ENCODE measurements at regions not wholly inside any gene's neighbourhood (a gene's known extent, or its start where the extent isn't known, plus 50 kb on each side); places are given as distances from the start of the nearest gene placed in this dataset.
"Not testable (repeated sequence)": the region's sequence is repeated elsewhere in the genome, so short reads cannot be mapped to it uniquely, and the experiment has no call there.

DNA sequence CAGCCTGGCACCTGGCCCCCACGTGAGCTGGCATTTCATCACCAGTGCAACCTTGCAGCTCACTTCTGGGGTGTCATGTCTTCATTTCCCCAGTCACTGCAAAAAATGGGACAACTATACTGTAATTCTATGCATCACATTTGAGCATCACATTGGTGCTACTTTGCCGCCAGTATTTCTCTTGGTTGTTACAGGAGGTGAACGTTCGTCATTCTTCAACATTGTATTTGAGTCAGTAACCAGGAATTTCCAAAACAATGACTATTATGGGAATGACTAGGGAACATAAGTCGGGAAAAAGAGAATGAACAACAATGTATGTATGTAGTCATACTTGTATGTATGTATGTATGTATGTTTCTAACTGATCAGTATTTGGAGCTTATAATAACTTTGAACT, 1278.0 kb downstream of the EFNA5 start:
- Histone ChIP-seq H3K9ac (no peak overlapping the region), H3K27me3 (no peaks in the 10 kb centered on the region), H4K20me1 (no peaks in the 10 kb centered on the region), H3K36me3 (no peaks in the 10 kb centered on the region), H3K4me1 (peaks cover 9% of the 10 kb centered on the region), H3K9me3 (no peaks in the 10 kb centered on the region), H3K4me2 (0 out of 2 replicates have a peak overlapping the region, but pooled peaks have one; percentile 22), H3K27ac (no peak overlapping the region), H3K4me3 (no peak overlapping the region)
- no peak for TF ChIP-seq Cebpa-rat (IDR thresholded peaks at IDR 0.05)

GRCh38 chr5:106387767-106388166, 1283.0 kb downstream of the EFNA5 start:
- H3K9me3 ChIP-seq, H3K36me3 ChIP-seq, H4K20me1 ChIP-seq, H3K4me1 ChIP-seq, H3K4me2 ChIP-seq, H3K27ac ChIP-seq, H3K27me3 ChIP-seq, H3K4me3 ChIP-seq, H3K9ac ChIP-seq: not testable (repeated sequence)

GRCh38 chr5:106386287-106386686, 1284.5 kb downstream of the EFNA5 start:
- Histone ChIP-seq H4K20me1 (no peaks in the 10 kb centered on the region), H3K36me3 (no peaks in the 10 kb centered on the region), H3K4me3 (no peak overlapping the region), H3K27ac (no peak overlapping the region), H3K4me1 (no peaks in the 10 kb centered on the region), H3K9me3 (no peaks in the 10 kb centered on the region), H3K9ac (no peak overlapping the region), H3K4me2 (no peak overlapping the region), H3K27me3 (no peaks in the 10 kb centered on the region)
- TF ChIP-seq Cebpa-rat (IDR thresholded peaks at IDR 0.05), result no peak

DNA sequence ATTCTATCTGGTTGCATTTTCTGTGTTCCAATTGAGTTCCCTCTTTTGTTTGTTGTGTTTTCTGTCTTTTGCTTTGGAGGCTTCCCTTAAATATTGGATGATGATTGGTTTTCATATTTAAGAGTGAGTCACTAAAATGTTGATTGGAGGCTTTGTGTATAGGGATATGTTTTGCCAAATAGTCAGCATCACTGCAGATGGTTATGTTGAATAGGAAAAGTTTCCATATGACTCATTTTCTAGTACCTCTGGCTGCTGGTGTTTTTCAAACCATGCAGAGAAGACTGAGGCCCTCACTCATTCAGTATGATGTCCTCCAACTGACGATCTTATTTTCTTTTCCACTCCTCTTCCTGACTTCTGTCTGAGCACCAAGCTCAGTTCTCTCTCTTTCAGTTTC, 1290.0 kb downstream of the EFNA5 start:
- no peaks in the 10 kb centered on the region for H3K36me3 ChIP-seq
- H3K4me3 ChIP-seq, result no peak overlapping the region
- H3K27me3 ChIP-seq, result no peaks in the 10 kb centered on the region
- no peaks in the 10 kb centered on the region for H3K9me3 ChIP-seq
- TF ChIP-seq Cebpa-rat (IDR thresholded peaks at IDR 0.05), result no peak
- H4K20me1 ChIP-seq, result no peaks in the 10 kb centered on the region
- H3K9ac ChIP-seq, result no peak overlapping the region
- no peak overlapping the region for H3K27ac ChIP-seq
- no peaks in the 10 kb centered on the region for H3K4me1 ChIP-seq
- no peak overlapping the region for H3K4me2 ChIP-seq

- TF ChIP-seq Cebpa-rat (IDR thresholded peaks at IDR 0.05), result no peak
Measured at GRCh38 chr5:106376522-106376921, 1294.2 kb downstream of the EFNA5 start.

DNA sequence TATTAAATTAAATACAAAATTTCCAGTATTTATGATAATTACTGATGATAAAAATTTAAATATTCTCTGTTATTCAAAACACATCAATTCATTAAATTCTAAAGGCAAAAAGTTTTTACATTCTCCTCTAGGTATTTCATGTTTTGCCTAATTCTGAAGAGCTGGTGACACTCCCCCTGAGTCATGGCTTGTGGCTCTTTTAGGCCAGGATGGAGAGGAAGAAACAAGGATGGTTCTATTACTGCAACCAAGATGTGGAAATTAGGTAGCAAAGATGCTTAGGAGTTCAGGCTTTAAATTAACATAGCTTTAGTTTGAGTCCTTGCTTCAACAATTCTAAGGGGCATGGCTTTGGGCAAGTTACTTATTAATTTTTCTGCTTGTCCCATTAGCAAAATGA, 1295.8 kb downstream of the EFNA5 start:
- Histone ChIP-seq H3K36me3 (no peaks in the 10 kb centered on the region), H3K9ac (no peak overlapping the region), H3K4me1 (no peaks in the 10 kb centered on the region), H3K4me3 (no peak overlapping the region), H3K4me2 (no peak overlapping the region), H3K27me3 (no peaks in the 10 kb centered on the region), H3K9me3 (no peaks in the 10 kb centered on the region), H3K27ac (no peak overlapping the region), H4K20me1 (no peaks in the 10 kb centered on the region)
- TF ChIP-seq Cebpa-rat (IDR thresholded peaks at IDR 0.05), result no peak

More at GRCh38 chr5:106376522-106376921, 1294.2 kb downstream of the EFNA5 start:
- no peaks in the 10 kb centered on the region for H3K9me3 ChIP-seq
- no peaks in the 10 kb centered on the region for H3K4me1 ChIP-seq
- H3K4me3 ChIP-seq, result no peak overlapping the region
- H3K4me2 ChIP-seq, result no peak overlapping the region
- H4K20me1 ChIP-seq, result no peaks in the 10 kb centered on the region
- no peak overlapping the region for H3K27ac ChIP-seq
- no peak overlapping the region for H3K9ac ChIP-seq
- H3K36me3 ChIP-seq, result no peaks in the 10 kb centered on the region
- no peaks in the 10 kb centered on the region for H3K27me3 ChIP-seq

DNA sequence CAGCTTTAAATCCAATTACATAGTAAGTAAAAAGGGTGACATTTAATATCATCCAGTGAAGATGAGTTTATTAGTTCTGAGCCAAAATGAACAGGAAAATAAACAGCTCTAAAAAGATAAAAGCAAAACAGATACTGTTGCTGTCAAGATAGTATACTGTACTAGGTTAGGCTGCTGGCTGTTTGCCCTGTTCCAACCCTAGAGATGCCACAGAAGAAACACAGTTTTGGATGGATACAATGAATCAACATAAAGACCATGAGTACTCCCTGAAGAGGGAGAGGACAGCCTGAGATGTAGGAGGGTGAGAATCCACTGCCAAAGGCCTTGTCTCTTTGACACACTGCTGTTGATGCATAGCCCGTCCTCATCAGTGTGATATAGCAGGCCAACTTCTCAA, 1302.7 kb downstream of the EFNA5 start:
- no peak overlapping the region for H3K9ac ChIP-seq
- no peak overlapping the region for H3K4me3 ChIP-seq
- no peak for TF ChIP-seq Cebpa-rat (IDR thresholded peaks at IDR 0.05)
- no peak overlapping the region for H3K4me2 ChIP-seq
- H3K9me3 ChIP-seq, result no peaks in the 10 kb centered on the region
- no peaks in the 10 kb centered on the region for H3K4me1 ChIP-seq
- H3K36me3 ChIP-seq, result no peaks in the 10 kb centered on the region
- no peak overlapping the region for H3K27ac ChIP-seq
- H4K20me1 ChIP-seq, result no peaks in the 10 kb centered on the region
- H3K27me3 ChIP-seq, result no peaks in the 10 kb centered on the region

GRCh38 chr5:106367281-106367680, 1303.5 kb downstream of the EFNA5 start:
- Histone ChIP-seq H3K27me3 (no peaks in the 10 kb centered on the region), H3K4me1 (no peaks in the 10 kb centered on the region), H3K36me3 (no peaks in the 10 kb centered on the region), H4K20me1 (no peaks in the 10 kb centered on the region), H3K4me3 (no peak overlapping the region), H3K9me3 (peaks cover under 1% of the 10 kb centered on the region; the same call in 1 of the 2 replicates), H3K4me2 (no peak overlapping the region), H3K27ac (no peak overlapping the region), H3K9ac (no peak overlapping the region)
- no peak for TF ChIP-seq Cebpa-rat (IDR thresholded peaks at IDR 0.05)

- Histone ChIP-seq H3K9me3 (peaks cover 11% of the 10 kb centered on the region), H3K27me3 (no peaks in the 10 kb centered on the region), H3K9ac (no peak overlapping the region), H3K4me3 (no peak overlapping the region), H3K27ac (no peak overlapping the region), H3K36me3 (no peaks in the 10 kb centered on the region), H3K4me2 (no peak overlapping the region), H4K20me1 (no peaks in the 10 kb centered on the region), H3K4me1 (no peaks in the 10 kb centered on the region)
- no peak for TF ChIP-seq Cebpa-rat (IDR thresholded peaks at IDR 0.05)
Measured at GRCh38 chr5:106363578-106363977, 1307.2 kb downstream of the EFNA5 start.

- Histone ChIP-seq H3K27ac (no peak overlapping the region), H3K4me1 (no peaks in the 10 kb centered on the region), H3K4me2 (no peak overlapping the region), H3K27me3 (no peaks in the 10 kb centered on the region), H3K9me3 (peaks cover 11% of the 10 kb centered on the region), H3K36me3 (no peaks in the 10 kb centered on the region), H4K20me1 (no peaks in the 10 kb centered on the region), H3K4me3 (no peak overlapping the region), H3K9ac (no peak overlapping the region)
- no peak for TF ChIP-seq Cebpa-rat (IDR thresholded peaks at IDR 0.05)
Measured at GRCh38 chr5:106361905-106362304, 1308.8 kb downstream of the EFNA5 start.

DNA sequence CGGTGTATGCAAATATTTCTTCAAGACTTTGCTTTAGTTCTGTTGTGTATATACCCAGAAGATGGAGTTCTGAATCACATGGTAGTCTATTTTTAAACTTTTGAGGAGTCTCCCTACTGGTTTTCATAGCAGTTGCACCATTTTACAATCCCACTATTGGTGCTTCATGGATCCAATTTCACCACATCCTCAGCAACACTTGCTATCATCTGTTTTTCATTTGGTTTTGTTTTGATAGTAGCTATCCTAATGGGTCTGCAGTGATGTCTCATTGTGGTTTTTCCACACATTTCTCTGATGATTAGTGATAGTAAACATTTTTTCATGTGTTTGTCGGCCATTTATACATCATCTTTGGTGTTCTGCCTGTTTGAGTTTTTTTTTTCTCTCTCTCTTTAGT, 1339.3 kb downstream of the EFNA5 start:
- Histone ChIP-seq H3K9me3 (no peaks in the 10 kb centered on the region), H3K4me3 (no peak overlapping the region), H3K36me3 (no peaks in the 10 kb centered on the region), H4K20me1 (no peaks in the 10 kb centered on the region), H3K4me1 (no peaks in the 10 kb centered on the region), H3K4me2 (no peak overlapping the region), H3K27me3 (no peaks in the 10 kb centered on the region), H3K27ac (no peak overlapping the region), H3K9ac (no peak overlapping the region)
- TF ChIP-seq Cebpa-rat (IDR thresholded peaks at IDR 0.05), result no peak
